ENCODE measurements at regions not wholly inside any gene's neighbourhood (a gene's known extent, or its start where the extent isn't known, plus 50 kb on each side); places are given as distances from the start of the nearest gene placed in this dataset.

DNA sequence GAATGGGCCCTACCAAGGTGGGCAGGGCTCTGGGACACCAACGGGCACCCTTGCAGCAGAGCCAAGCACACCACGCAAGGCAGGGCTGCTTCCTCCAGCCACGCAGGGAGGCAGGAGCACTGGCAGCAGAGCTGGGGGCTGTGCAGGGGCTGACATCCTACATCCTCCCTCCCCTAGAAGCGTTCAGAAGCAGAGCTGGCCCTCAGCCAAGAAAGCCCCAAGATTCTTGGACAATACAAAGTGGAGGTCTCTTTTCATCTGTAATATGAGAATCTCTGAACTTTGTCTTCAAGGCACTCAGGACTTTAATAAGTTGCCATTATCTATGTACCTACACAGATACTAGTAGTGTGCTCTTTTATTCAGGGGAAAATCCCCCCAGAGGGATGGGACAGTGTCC is 128.1 kb upstream of the AGAP1 start:
- Histone ChIP-seq H3K4me1 (no peaks in the 10 kb centered on the region), H3K27ac (no peak overlapping the region), H3K36me3 (no peaks in the 10 kb centered on the region), H3K9me3 (no peaks in the 10 kb centered on the region), H3K27me3 (no peaks in the 10 kb centered on the region), H3K4me3 (no peak overlapping the region)
- TF ChIP-seq, protein P1, sequence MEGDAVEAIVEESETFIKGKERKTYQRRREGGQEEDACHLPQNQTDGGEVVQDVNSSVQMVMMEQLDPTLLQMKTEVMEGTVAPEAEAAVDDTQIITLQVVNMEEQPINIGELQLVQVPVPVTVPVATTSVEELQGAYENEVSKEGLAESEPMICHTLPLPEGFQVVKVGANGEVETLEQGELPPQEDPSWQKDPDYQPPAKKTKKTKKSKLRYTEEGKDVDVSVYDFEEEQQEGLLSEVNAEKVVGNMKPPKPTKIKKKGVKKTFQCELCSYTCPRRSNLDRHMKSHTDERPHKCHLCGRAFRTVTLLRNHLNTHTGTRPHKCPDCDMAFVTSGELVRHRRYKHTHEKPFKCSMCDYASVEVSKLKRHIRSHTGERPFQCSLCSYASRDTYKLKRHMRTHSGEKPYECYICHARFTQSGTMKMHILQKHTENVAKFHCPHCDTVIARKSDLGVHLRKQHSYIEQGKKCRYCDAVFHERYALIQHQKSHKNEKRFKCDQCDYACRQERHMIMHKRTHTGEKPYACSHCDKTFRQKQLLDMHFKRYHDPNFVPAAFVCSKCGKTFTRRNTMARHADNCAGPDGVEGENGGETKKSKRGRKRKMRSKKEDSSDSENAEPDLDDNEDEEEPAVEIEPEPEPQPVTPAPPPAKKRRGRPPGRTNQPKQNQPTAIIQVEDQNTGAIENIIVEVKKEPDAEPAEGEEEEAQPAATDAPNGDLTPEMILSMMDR (IDR thresholded peaks at IDR 0.05), result no peak
- no peak for TF ChIP-seq POLR2AphosphoS5 (IDR thresholded peaks at IDR 0.05)
- TF ChIP-seq EP300 (IDR thresholded peaks at IDR 0.05), result no peak
- no peak for TF ChIP-seq POLR2A (IDR thresholded peaks at IDR 0.05)
- intact Hi-C loops (cut with DNase I), result no loop called here
- no peak for DNase-seq
- 64 to 80% methylated on average over 4 of the region's 4 CpGs for WGBS, 2 donors

DNA sequence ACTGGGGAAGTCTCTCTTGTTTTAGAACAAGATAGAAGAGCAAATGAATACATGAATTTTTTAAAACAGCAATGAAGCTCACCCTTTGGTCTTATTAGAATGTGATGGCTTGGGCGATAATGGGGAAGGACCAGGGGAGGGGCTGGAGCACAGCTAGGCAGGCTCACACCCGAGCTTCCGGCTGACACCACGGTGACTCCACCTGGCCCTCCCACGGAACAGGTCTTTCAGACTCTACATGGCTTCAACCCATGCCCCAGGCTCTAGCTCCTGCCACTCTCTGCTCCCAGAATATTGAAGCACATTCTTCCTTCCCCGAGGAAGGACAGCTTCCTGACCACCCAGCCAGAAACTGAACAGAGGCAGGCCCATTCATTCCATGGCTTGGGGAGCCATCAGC is 127.5 kb upstream of the AGAP1 start:
- TF ChIP-seq POLR2AphosphoS5 (IDR thresholded peaks at IDR 0.05) (no peak), EP300 (IDR thresholded peaks at IDR 0.05) (no peak), POLR2A (IDR thresholded peaks at IDR 0.05) (no peak)
- TF ChIP-seq, protein P1 (IDR thresholded peaks at IDR 0.05), result no peak
- WGBS, 2 donors, result 89 to 91% methylated on average over 6 of the region's 6 CpGs
- no peak overlapping the region for H3K27ac ChIP-seq
- DNase-seq, result no peak
- no peaks in the 10 kb centered on the region for H3K36me3 ChIP-seq
- H3K4me3 ChIP-seq, result no peak overlapping the region
- no peaks in the 10 kb centered on the region for H3K9me3 ChIP-seq
- no peaks in the 10 kb centered on the region for H3K27me3 ChIP-seq
- no peaks in the 10 kb centered on the region for H3K4me1 ChIP-seq
- intact Hi-C loops (cut with DNase I), result no loop called here

DNA sequence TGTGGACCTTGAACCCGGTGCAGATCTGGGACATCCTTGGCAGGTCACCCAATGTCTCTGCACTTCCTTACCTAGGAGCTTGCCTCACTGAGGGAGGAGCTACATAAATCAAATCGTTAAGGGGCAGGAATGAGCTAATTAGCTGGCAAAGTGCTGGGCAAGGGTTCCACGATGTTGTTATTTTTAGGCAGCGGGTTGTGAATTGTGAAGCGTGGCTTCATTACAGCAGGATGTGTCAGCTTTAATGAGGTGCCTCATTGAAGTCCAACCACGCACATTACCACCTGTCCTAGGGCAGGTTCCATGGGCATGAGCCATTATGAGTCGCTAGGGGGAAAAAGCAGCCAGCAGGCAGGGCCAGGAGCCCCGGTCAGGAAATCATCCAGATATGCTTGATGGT is 127.0 kb upstream of the AGAP1 start:
- Histone ChIP-seq H3K9me3 (no peaks in the 10 kb centered on the region), H3K4me1 (no peaks in the 10 kb centered on the region), H3K27me3 (no peaks in the 10 kb centered on the region), H3K27ac (no peak overlapping the region), H3K36me3 (no peaks in the 10 kb centered on the region), H3K4me3 (no peak overlapping the region)
- intact Hi-C loops (cut with DNase I), result no loop called here
- TF ChIP-seq, protein P1 (IDR thresholded peaks at IDR 0.05), result no peak
- TF ChIP-seq EP300 (IDR thresholded peaks at IDR 0.05), result no peak
- no peak for TF ChIP-seq POLR2A (IDR thresholded peaks at IDR 0.05)
- no peak for TF ChIP-seq POLR2AphosphoS5 (IDR thresholded peaks at IDR 0.05)
- WGBS, 2 donors, result 62 to 82% methylated on average over 8 of the region's 8 CpGs
- DNase-seq, result no peak

GRCh38 chr2:235371018-235371417 is 122.8 kb upstream of the AGAP1 start:
- no peak for TF ChIP-seq POLR2A (IDR thresholded peaks at IDR 0.05)
- TF ChIP-seq POLR2AphosphoS5 (IDR thresholded peaks at IDR 0.05), result no peak
- no peak for TF ChIP-seq EP300 (IDR thresholded peaks at IDR 0.05)
- TF ChIP-seq, protein P1 (IDR thresholded peaks at IDR 0.05), result no peak
- no peak overlapping the region for H3K27ac ChIP-seq
- H3K36me3 ChIP-seq, result no peaks in the 10 kb centered on the region
- WGBS, 2 donors, result 68 to 76% methylated on average over 5 of the region's 5 CpGs
- H3K4me3 ChIP-seq, result no peak overlapping the region
- intact Hi-C loops (cut with DNase I), result no loop called here
- no peaks in the 10 kb centered on the region for H3K9me3 ChIP-seq
- no peaks in the 10 kb centered on the region for H3K27me3 ChIP-seq
- no peaks in the 10 kb centered on the region for H3K4me1 ChIP-seq
- no peak for DNase-seq

GRCh38 chr2:235373171-235373570 is 120.7 kb upstream of the AGAP1 start:
- 79 to 80% methylated on average over 2 of the region's 2 CpGs for WGBS, 2 donors
- intact Hi-C loops (cut with DNase I), result no loop called here
- Histone ChIP-seq H3K27ac (no peak overlapping the region), H3K9me3 (no peaks in the 10 kb centered on the region), H3K27me3 (no peaks in the 10 kb centered on the region), H3K36me3 (no peaks in the 10 kb centered on the region), H3K4me3 (no peak overlapping the region), H3K4me1 (no peaks in the 10 kb centered on the region)
- TF ChIP-seq, protein P1 (IDR thresholded peaks at IDR 0.05), result no peak
- TF ChIP-seq POLR2AphosphoS5 (IDR thresholded peaks at IDR 0.05), result no peak
- TF ChIP-seq EP300 (IDR thresholded peaks at IDR 0.05), result no peak
- no peak for TF ChIP-seq POLR2A (IDR thresholded peaks at IDR 0.05)
- no peak for DNase-seq

Measured in sigmoid colon (tissue), 6 donors.